B cell (primary cell): ENCODE measurements at regions not wholly inside any gene's neighbourhood (a gene's known extent, or its start where the extent isn't known, plus 50 kb on each side); places are given as distances from the start of the nearest gene placed in this dataset.

Source experiments
- CTCF ChIP-seq: fragments of 200-600 bp; IDR thresholded peaks from one replicate; pipeline ENCODE4 v1.8.0; 2022; ENCODE audit warnings: antibody characterized with exemption, mild to moderate bottlenecking
- EZH2 ChIP-seq: IDR thresholded peaks from 2 replicates; pipeline ENCODE4 v1.6.1; 2012; ENCODE audit warnings: borderline replicate concordance, low read depth, mild to moderate bottlenecking, moderate library complexity, low read length; ENCODE audit not compliant: insufficient read depth, poor library complexity, severe bottlenecking

GRCh38 chr6:77150736-77151135 lies 312.6 kb downstream of the HTR1B start:
- TF ChIP-seq CTCF: no peak
- TF ChIP-seq EZH2: no peak
